ENCODE measurements at regions not wholly inside any gene's neighbourhood (a gene's known extent, or its start where the extent isn't known, plus 50 kb on each side); places are given as distances from the start of the nearest gene placed in this dataset.
A peak's percentile ranks its signal among the peaks of the same experiment; 100 is the strongest.
"Not testable (repeated sequence)": the region's sequence is repeated elsewhere in the genome, so short reads cannot be mapped to it uniquely, and the experiment has no call there.

GRCh38 chr9:108803428-108804065 lies 52.2 kb downstream of the ACTL7B start:
- no peak for DNase-seq

- DNase-seq, result no peak
These were observed 52.8 kb downstream of the ACTL7B start for GRCh38 chr9:108802967-108803366.

GRCh38 chr9:108801949-108802348 lies 53.8 kb downstream of the ACTL7B start:
- no peak for DNase-seq

GRCh38 chr9:108800632-108801099 lies 55.1 kb downstream of the ACTL7B start:
- DNase-seq, result no peak

GRCh38 chr9:108793573-108793972 lies 62.2 kb downstream of the ACTL7B start:
- DNase-seq, result no peak

GRCh38 chr9:108789742-108790141 lies 66.0 kb downstream of the ACTL7B start:
- DNase-seq, result no peak

DNA sequence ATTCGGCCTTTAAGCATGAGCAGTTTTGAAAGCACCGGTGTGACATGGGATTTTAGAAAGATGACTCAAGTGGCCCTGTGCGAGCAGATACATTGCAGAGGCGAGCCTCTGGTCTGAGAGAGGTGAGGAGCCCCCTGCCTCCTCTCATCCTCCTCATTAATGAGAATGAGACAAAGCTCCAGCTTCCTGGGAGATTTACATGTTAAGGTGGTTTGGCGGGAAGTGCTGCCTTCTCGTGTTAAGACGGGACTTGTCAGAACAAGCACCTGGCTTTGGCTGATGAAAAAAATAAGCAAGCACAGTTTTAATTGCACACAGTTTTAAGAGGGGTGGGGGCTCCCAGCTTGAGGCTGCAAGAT lies 68.1 kb downstream of the ACTL7B start:
- DNase-seq, result no peak

DNA sequence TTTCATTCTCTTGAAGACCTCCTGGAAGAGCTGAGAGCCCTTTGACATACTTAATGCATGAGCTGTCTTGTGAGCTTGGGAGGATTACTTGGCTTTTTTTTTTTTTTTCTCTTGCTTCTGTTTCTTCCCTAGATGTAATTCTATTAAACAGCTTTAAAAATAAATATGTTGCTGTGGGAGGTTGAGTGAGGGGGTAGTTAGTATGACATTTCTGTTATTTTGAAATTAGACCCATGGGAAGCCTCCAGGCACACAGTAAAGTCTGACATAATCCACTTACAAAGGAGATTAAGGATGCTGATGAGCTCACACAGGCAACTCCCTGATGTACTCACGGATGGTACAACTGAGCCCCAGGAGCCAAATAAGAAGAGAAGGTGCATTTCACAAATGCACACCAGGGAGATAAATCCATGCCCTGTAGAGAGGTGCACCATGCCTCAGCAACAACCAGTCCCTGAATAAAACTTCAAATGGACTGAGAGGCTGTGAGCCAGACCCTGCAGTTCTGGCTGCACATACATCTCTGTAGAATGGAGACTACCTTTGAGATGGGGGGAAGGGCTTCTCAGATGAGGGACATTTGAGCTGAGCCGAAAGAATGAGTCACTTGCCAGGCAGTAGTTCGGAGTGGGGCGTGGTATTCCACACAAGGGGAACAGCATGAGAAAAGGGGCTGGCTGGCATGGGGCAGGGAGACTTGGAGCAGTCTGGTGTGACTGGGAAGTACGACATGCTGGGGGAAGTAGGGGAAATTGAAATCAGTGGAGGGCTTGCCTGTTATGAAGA lies 68.7 kb downstream of the ACTL7B start:
- peak; percentile 61 for DNase-seq

DNA sequence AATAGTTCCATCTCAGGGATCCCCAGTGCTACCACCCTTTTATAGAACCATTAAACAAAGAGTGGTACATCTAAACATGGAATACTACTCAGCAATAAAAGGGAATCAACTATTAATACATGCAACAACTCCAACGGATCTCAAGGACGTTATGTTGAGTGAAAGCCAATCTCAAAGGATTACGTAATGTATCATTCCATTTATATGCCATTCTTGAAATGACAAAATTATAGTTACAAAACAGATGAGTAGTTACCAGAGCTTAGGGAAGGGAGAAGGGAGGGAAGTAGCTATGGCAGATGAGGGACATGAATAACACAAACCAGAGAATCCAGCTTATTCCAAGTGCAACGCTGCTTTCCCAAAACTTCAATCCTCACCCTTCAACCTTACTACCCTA lies 69.5 kb downstream of the ACTL7B start:
- no peak for DNase-seq

- DNase-seq, result no peak
These were observed 70.8 kb downstream of the ACTL7B start for GRCh38 chr9:108784998-108785397.

GRCh38 chr9:108783731-108784495 lies 71.9 kb downstream of the ACTL7B start:
- DNase-seq, result no peak

GRCh38 chr9:108783326-108783725 lies 72.5 kb downstream of the ACTL7B start:
- no peak for DNase-seq

DNA sequence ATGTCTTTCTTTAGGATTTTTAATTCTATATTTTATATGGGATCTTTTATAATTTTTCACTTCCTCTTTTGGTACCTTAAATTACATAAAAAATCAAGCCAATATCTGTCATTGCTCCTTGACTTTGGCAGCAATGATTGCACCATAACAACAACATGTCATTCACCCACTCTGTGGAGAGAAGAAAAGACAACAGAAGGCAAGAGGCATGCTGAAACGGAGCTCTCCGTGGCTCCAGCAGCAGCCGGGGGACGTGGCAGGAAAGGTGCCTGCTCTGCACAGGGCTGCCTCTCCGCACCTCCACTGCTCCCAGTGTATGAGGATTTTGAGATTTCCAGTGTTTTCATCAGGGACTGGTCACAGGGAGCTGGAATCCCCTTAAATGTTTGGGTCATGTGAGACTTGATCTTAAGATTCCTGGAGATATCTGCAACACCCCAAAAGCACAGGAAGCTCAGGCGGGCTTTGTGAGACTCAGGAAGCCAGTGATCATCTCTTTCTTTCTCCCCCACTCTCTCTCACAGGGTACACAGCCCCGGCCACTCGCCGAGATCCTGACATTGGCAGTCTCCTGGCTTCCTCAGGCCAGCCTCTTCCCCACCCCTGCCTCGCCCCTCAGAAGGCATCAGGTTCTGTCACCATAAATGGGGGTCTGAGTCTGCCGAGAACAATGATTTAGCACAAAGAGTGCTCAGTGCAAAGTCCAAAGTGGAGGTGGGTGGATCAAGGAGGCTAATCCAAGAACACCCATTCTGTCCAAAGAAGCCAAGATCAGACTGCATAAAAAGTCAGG lies 74.6 kb downstream of the ACTL7B start:
- DNase-seq, result no peak

DNA sequence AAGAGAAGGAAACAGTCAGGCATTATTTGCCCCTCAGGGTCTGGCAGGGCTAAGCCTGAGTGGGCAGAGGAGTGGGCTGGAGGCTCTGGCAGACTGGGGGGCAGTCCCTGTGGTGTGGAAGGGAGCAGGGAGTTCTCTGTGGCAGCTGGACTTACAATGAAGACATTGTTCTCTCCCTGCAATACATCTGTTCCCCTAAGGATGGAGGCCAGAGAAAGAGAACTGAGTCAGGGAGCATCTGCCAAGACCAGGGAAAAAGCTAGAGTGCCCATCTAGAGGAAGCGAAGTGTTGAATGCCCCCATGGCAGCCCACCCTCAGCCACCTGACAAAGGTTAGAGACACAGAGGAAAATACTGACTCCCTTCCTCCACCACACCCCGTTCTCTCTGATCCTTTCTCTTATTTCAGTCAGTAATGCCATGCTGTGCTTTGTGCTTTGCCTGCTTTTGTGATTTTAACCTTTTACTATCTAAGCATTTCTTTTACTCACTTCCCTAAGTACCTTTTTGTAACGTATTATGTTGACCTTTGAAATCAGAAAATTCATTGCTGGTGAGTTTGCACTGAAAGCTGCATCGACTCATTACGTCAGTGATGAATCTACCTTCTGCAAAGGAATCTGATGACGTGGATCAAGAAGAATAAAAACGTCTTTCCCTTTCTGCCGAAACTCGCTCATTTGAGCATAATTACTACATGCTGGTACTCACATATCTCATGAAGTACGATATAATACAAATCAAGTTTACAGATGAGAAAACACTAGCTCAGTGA lies 76.0 kb downstream of the ACTL7B start:
- DNase-seq, result no peak

DNA sequence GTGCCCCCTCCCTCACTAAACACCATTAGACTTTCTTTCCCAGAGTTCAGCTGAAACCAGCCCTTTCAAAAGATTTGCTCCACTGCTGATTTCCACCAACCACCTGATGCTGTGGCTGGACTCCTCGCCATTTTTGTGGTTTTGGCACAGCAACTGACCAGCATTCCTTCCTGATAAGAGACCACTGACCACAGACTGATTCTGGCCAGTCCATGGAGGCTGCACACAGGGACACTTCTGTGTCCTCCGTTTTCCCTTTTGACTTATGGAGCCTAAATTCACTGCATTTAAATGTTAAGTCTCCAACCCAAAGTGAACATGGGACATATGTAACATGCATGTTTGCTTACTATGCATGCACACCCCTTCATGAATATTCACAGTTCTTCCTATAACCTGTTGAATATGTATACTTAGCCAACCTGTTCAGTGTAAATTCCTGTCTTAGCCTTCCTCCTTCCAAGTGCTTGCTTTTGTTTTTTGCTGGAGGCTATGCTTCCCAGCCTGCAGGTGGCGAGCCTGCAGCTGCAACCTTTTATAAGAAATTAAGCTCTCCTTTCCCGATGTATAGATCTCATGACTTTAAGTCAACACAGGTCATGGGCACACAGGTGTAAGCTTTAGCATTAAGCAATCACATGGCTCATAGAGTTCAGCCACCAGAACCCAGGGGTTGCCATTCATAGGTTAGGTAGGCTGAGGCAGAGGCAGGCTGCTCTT lies 78.7 kb downstream of the ACTL7B start:
- DNase-seq, result peak; percentile 61

DNA sequence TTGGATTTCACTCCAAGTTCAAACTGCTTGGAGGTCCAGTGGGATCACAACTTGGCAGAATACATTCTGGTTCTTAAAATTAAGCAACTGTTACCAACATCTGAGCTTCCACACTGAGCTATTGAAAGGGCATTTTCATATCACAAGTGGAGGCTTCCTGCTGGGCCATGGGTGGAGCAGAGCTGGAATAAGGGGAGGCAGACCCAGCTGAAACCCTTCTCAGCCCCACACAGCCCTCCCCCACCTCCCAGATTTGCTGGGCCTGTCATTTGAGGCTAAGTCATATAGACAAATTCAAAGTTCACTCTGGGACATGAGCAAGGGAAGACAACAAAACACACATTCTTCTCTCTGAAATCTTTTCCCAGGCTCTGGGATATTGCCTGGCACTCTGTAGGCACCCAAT lies 79.9 kb downstream of the ACTL7B start:
- DNase-seq, result no peak

GRCh38 chr9:108774088-108774487 lies 81.7 kb downstream of the ACTL7B start:
- DNase-seq, result not testable (repeated sequence)

DNA sequence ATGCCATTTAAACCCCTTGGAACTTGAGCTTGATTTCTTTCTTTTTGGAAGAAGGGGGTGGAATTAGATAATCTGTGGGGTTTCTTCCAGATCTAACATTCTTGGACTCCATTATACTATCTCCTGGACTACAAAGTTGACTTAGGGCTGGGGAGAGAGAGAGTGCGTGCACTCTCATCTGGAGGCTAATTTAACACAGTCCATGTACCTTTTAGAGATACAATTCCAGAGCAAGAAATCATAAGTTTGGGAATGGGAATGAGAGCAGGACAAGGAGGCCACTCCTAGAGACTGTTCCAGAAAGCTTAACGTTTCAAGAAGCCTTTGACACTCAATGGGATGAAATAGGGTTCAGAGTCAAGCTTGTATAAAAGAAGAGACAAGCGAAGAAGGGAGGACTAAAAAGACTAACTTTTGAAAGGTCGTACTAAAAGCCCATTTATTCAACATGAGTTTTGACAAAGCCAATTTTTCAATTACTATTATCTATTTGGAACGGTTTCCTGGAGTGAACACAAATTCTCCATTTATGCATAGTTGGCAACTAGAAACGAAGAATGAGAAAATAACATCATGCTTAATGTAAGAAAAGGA lies 83.4 kb downstream of the ACTL7B start:
- DNase-seq, result no peak

GRCh38 chr9:108768744-108769143 lies 87.0 kb downstream of the ACTL7B start:
- DNase-seq, result no peak

GRCh38 chr9:108766626-108767161 lies 89.1 kb downstream of the ACTL7B start:
- no peak for DNase-seq

DNA sequence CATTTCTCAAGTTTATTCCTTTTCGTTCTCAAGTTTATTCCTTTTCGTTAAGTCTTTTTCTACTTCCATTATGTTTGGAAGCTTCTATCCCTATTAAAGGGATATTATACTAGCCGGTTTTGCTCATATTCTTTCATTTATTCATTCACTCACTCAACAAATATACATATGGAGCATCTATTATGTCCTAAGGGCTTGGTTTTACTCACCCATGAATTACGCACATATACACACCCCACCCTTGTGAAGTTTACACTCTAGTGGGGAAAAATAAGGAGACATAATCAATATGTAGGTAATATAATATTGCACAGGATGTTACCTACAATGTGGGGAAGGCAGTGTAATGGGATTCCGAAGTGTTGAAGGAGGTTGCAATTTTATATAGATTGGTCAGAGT lies 90.5 kb downstream of the ACTL7B start:
- DNase-seq, result no peak
